Trophoblast cell (in vitro differentiated cells and primary cell): ENCODE measurements at regions not wholly inside any gene's neighbourhood (a gene's known extent, or its start where the extent isn't known, plus 50 kb on each side); places are given as distances from the start of the nearest gene placed in this dataset.

ENCODE experiments used
- DNase-seq, 2 donors: peaks; one replicate each; pipeline ENCODE4 v3.0.0-alpha.2; 2016
- H2AFZ ChIP-seq: 2 replicates; pipeline ENCODE4 v1.6.1; 2013; ENCODE audit warnings: low read length, moderate library complexity, mild to moderate bottlenecking; ENCODE audit not compliant: insufficient read depth, poor library complexity
- H2AK5ac ChIP-seq: 2 replicates; pipeline ENCODE4 v1.6.1; 2013; ENCODE audit warnings: mild to moderate bottlenecking, low read length
- H2BK120ac ChIP-seq: 2 replicates; pipeline ENCODE4 v1.6.1; 2013; ENCODE audit warnings: low read length, mild to moderate bottlenecking, moderate library complexity; ENCODE audit not compliant: insufficient read depth, poor library complexity
- H2BK12ac ChIP-seq: 2 replicates; pipeline ENCODE4 v1.6.1; 2013; ENCODE audit warnings: mild to moderate bottlenecking, low read length, moderate library complexity
- H2BK5ac ChIP-seq: 2 replicates; pipeline ENCODE4 v1.6.1; 2013; ENCODE audit warnings: low read length, low read depth, moderate library complexity, mild to moderate bottlenecking; ENCODE audit not compliant: poor library complexity
- H3K14ac ChIP-seq: 2 replicates; pipeline ENCODE4 v1.6.1; 2013; ENCODE audit warnings: mild to moderate bottlenecking, low read length
- H3K18ac ChIP-seq: 2 replicates; pipeline ENCODE4 v1.6.1; 2013; ENCODE audit warnings: mild to moderate bottlenecking, low read length
- H3K23ac ChIP-seq: 2 replicates; pipeline ENCODE4 v1.6.1; 2013; ENCODE audit warnings: low read length
- H3K27ac ChIP-seq: 2 replicates; pipeline ENCODE4 v1.5.1; 2013; ENCODE audit warnings: low read depth, mild to moderate bottlenecking, inconsistent platforms, low read length, moderate library complexity
- H3K27me3 ChIP-seq: 2 replicates; pipeline ENCODE4 v1.6.1; 2013; ENCODE audit warnings: inconsistent platforms, mild to moderate bottlenecking, low read length, moderate library complexity; ENCODE audit not compliant: insufficient read depth
- H3K36me3 ChIP-seq, 2 experiments: 1 replicate in 1 of 2; 2 replicates in 1 of 2; pipeline ENCODE4 v1.6.1; 2013; ENCODE audit warnings: low read length in 2 of 2, mild to moderate bottlenecking in 2 of 2, moderate library complexity in 1 of 2; ENCODE audit not compliant: insufficient read depth in 2 of 2, control insufficient read depth in 1 of 2
- H3K4ac ChIP-seq: 2 replicates; pipeline ENCODE4 v1.6.1; 2013; ENCODE audit warnings: low read depth, mild to moderate bottlenecking, low read length, moderate library complexity
- H3K4me1 ChIP-seq, 2 experiments: 1 replicate in 1 of 2; 2 replicates in 1 of 2; pipeline ENCODE4 v1.6.1; 2013; ENCODE audit warnings: low read length in 2 of 2, mild to moderate bottlenecking in 2 of 2, moderate library complexity in 1 of 2; ENCODE audit not compliant: insufficient read depth in 2 of 2, control insufficient read depth in 1 of 2
- H3K4me2 ChIP-seq: 2 replicates; pipeline ENCODE4 v1.6.1; 2013; ENCODE audit warnings: inconsistent platforms, mild to moderate bottlenecking, low read length, moderate library complexity
- H3K4me3 ChIP-seq: 2 replicates; pipeline ENCODE4 v1.5.1; 2013; ENCODE audit warnings: mild to moderate bottlenecking, low read depth, low read length, inconsistent platforms
- H3K79me1 ChIP-seq: one replicate; pipeline ENCODE4 v1.6.1; 2013; ENCODE audit warnings: low read length
- H3K79me2 ChIP-seq: 2 replicates; pipeline ENCODE4 v1.6.1; 2013; ENCODE audit warnings: low read length, mild to moderate bottlenecking; ENCODE audit not compliant: control insufficient read depth, insufficient read depth, poor library complexity
- H3K9ac ChIP-seq: 2 replicates; pipeline ENCODE4 v1.6.1; 2013; ENCODE audit warnings: mild to moderate bottlenecking, low read length
- H3K9me3 ChIP-seq: 2 replicates; pipeline ENCODE4 v1.6.1; 2013; ENCODE audit warnings: low read depth, mild to moderate bottlenecking, control low read depth, inconsistent platforms, low read length; ENCODE audit not compliant: insufficient read depth
- H4K12ac ChIP-seq: 2 replicates; pipeline ENCODE4 v1.6.1; 2013; ENCODE audit warnings: low read depth, mild to moderate bottlenecking, low read length, moderate library complexity
- H4K8ac ChIP-seq: 2 replicates; pipeline ENCODE4 v1.6.1; 2013; ENCODE audit warnings: low read depth, mild to moderate bottlenecking, low read length, moderate library complexity
- H4K91ac ChIP-seq: one replicate; pipeline ENCODE4 v1.6.1; 2013; ENCODE audit warnings: low read depth, mild to moderate bottlenecking, low read length, moderate library complexity
- WGBS: extraction: QIAGEN DNeasy Blood & Tissue Kit; methylation state at CpG from one replicate; pipeline ENCODE4 v1.1.7; 2013; ENCODE audit warnings: missing lambda C conversion rate; ENCODE audit not compliant: insufficient read length, insufficient coverage; ENCODE audit errors: extremely low coverage; 5-methylcytosine and 5-hydroxymethylcytosine counted together

DNA sequence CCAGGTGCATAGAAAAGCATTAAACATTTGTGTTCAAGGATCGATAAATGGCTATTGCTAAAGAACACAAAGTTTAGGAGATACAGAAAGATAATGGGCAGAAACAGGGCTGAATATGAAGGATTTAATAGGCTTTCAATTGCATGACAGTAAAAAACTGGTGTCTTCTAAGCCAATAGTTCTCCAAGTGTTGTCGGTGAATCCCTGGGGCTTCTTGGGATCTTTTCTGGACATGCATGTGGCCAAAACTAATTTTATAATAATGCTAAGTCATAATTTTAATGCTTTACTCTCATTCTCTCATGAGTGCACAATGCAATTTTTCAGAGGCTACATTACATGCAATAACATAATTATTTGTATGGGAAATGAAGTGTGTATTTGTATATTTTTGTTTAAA, 521.1 kb upstream of the ANKRD30A start:
- no peaks in the 10 kb centered on the region for H3K79me2 ChIP-seq
- H3K23ac ChIP-seq = no peak overlapping the region
- H3K79me1 ChIP-seq = no peaks in the 10 kb centered on the region
- no peak overlapping the region for H2AFZ ChIP-seq
- H4K12ac ChIP-seq = no peak overlapping the region
- H3K9ac ChIP-seq = no peak overlapping the region
- H3K18ac ChIP-seq = no peak overlapping the region
- no peak overlapping the region for H3K27ac ChIP-seq
- H2AK5ac ChIP-seq = no peak overlapping the region
- no peaks in the 10 kb centered on the region for H3K4me1 ChIP-seq
- no peaks in the 10 kb centered on the region for H3K9me3 ChIP-seq
- H4K91ac ChIP-seq = no peak overlapping the region
- H3K36me3 ChIP-seq = no peaks in the 10 kb centered on the region
- H3K4me2 ChIP-seq = no peak overlapping the region
- no peak overlapping the region for H3K4ac ChIP-seq
- H3K14ac ChIP-seq = no peak overlapping the region
- DNase-seq = no peak
- H2BK120ac ChIP-seq = no peak overlapping the region
- no peak overlapping the region for H4K8ac ChIP-seq
- H2BK12ac ChIP-seq = no peak overlapping the region
- no peak overlapping the region for H2BK5ac ChIP-seq
- H3K27me3 ChIP-seq = no peaks in the 10 kb centered on the region
- WGBS = no CpG with 5 or more reads among the region's 2 CpGs
- H3K4me3 ChIP-seq = no peak overlapping the region

DNA sequence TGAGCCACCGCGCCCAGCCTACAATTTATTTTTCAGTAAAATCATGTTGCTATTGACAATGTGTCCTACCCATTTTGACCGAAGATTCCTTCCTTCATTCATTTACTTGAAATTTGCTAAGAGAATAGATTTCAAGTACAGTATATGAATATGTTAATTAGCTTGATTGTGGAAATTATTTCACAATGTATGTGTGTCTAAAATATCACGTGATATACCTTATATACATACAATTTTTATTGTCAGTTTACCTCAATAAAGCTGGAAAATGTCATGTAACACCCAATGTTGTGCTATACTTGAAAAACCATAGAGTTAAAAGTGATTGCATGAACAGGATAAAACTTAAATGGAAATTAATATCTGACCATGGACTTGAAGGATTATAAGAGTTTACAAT, 521.7 kb upstream of the ANKRD30A start:
- no peaks in the 10 kb centered on the region for H3K79me1 ChIP-seq
- no peak overlapping the region for H4K8ac ChIP-seq
- H3K4ac ChIP-seq = no peak overlapping the region
- DNase-seq = no peak
- H3K18ac ChIP-seq = no peak overlapping the region
- no peaks in the 10 kb centered on the region for H3K79me2 ChIP-seq
- H2BK12ac ChIP-seq = no peak overlapping the region
- no peak overlapping the region for H3K4me3 ChIP-seq
- no peak overlapping the region for H2BK5ac ChIP-seq
- no peak overlapping the region for H3K14ac ChIP-seq
- no peak overlapping the region for H3K23ac ChIP-seq
- no peaks in the 10 kb centered on the region for H3K9me3 ChIP-seq
- no peak overlapping the region for H3K4me2 ChIP-seq
- H3K27ac ChIP-seq = no peak overlapping the region
- H3K36me3 ChIP-seq = no peaks in the 10 kb centered on the region
- no CpG with 5 or more reads among the region's 4 CpGs for WGBS
- no peak overlapping the region for H2AK5ac ChIP-seq
- no peak overlapping the region for H2BK120ac ChIP-seq
- no peaks in the 10 kb centered on the region for H3K27me3 ChIP-seq
- H4K12ac ChIP-seq = no peak overlapping the region
- H2AFZ ChIP-seq = no peak overlapping the region
- H3K9ac ChIP-seq = no peak overlapping the region
- no peak overlapping the region for H4K91ac ChIP-seq
- H3K4me1 ChIP-seq = no peaks in the 10 kb centered on the region

DNA sequence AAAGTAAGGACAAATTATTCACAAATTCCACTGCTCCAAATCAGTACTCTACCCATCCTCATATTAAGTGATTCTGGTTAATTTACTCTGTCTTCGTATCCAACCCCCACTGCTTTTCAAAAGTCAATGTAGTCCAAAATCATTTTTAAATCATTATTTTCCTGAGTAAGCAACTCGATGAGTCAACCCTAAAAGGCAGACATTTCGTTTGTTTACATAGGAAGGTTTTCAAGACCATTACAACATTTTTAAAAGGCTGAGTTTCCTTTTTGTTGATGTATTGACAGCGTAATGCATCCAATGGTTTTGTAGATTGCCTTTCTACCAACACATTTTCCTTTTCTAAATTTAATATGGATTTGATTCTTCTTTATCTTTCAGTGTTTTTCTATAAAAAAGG, 523.0 kb upstream of the ANKRD30A start:
- no peak overlapping the region for H3K27ac ChIP-seq
- no peaks in the 10 kb centered on the region for H3K4me1 ChIP-seq
- H4K8ac ChIP-seq = no peak overlapping the region
- H4K12ac ChIP-seq = no peak overlapping the region
- H3K4me2 ChIP-seq = no peak overlapping the region
- H2AK5ac ChIP-seq = no peak overlapping the region
- H3K14ac ChIP-seq = no peak overlapping the region
- no peak overlapping the region for H4K91ac ChIP-seq
- H3K23ac ChIP-seq = no peak overlapping the region
- no peak overlapping the region for H2BK120ac ChIP-seq
- DNase-seq = no peak
- H3K36me3 ChIP-seq = no peaks in the 10 kb centered on the region
- no peak overlapping the region for H3K4me3 ChIP-seq
- H3K79me1 ChIP-seq = no peaks in the 10 kb centered on the region
- no peaks in the 10 kb centered on the region for H3K9me3 ChIP-seq
- no CpG with 5 or more reads among the region's 4 CpGs for WGBS
- H3K9ac ChIP-seq = no peak overlapping the region
- no peak overlapping the region for H2BK5ac ChIP-seq
- no peak overlapping the region for H3K4ac ChIP-seq
- no peak overlapping the region for H3K18ac ChIP-seq
- no peak overlapping the region for H2AFZ ChIP-seq
- H3K79me2 ChIP-seq = no peaks in the 10 kb centered on the region
- no peak overlapping the region for H2BK12ac ChIP-seq
- no peaks in the 10 kb centered on the region for H3K27me3 ChIP-seq

DNA sequence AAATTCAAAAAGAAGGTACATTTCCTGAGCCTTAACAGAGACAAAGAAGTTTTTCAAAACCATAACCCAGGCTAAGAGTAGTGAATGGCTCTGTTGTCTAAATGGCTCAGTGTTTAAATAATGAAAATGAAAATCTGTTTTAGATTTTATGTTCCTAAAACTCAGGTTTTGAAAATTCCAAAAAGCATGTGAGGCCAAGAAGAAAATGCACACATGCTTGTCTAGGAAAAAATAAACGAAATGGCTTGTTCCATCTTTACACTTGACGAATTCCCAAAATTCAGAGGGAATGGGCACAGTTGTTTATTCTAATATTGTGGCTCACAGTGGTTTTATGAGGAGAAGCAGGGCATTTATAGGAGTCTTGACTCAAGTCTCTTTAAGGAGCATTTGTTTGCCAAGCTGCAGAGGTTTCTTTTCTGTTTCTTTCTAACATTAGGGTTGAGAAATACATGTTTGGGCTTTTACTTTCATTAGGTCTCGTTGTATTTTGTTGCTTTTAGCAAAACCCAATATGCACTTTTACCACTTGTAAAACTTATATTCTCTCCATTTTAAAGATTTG, 527.6 kb upstream of the ANKRD30A start:
- no peak for DNase-seq
- Histone ChIP-seq H4K12ac (no peak overlapping the region), H4K8ac (no peak overlapping the region), H2BK5ac (no peak overlapping the region), H3K4me1 (peaks cover 2% of the 10 kb centered on the region in 2 experiments), H3K79me2 (no peaks in the 10 kb centered on the region), H3K14ac (no peak overlapping the region), H4K91ac (no peak overlapping the region), H3K18ac (no peak overlapping the region), H3K4me3 (no peak overlapping the region), H3K27ac (no peak overlapping the region), H3K4ac (no peak overlapping the region), H3K4me2 (no peak overlapping the region), H3K36me3 (no peaks in the 10 kb centered on the region), H2BK120ac (no peak overlapping the region), H2AK5ac (no peak overlapping the region), H3K27me3 (no peaks in the 10 kb centered on the region), H2BK12ac (no peak overlapping the region), H3K9me3 (peaks cover 1% of the 10 kb centered on the region), H3K79me1 (no peaks in the 10 kb centered on the region), H3K9ac (no peak overlapping the region), H2AFZ (no peak overlapping the region), H3K23ac (no peak overlapping the region)
- WGBS = no CpG with 5 or more reads among the region's 3 CpGs
